GM12874 (cell line): ENCODE measurements at regions not wholly inside any gene's neighbourhood (a gene's known extent, or its start where the extent isn't known, plus 50 kb on each side); places are given as distances from the start of the nearest gene placed in this dataset.

Source experiments
- CTCF ChIP-seq: IDR thresholded peaks from 2 replicates; pipeline ENCODE4 v1.5.1; 2011; ENCODE audit warnings: low read depth, mild to moderate bottlenecking, control low read depth, low read length, moderate library complexity; ENCODE audit not compliant: insufficient read depth

- no peak for TF ChIP-seq CTCF
These were observed 923.3 kb downstream of the FAT4 start for GRCh38 chr4:126238013-126238412.

- TF ChIP-seq CTCF, result no peak
These were observed 926.9 kb downstream of the FAT4 start for GRCh38 chr4:126241634-126242033.

- no peak for TF ChIP-seq CTCF
These were observed 928.1 kb downstream of the FAT4 start for GRCh38 chr4:126242679-126243390.

- TF ChIP-seq CTCF, result no peak
These were observed 932.7 kb downstream of the FAT4 start for GRCh38 chr4:126247409-126247808.

GRCh38 chr4:126250006-126250405 is 935.3 kb downstream of the FAT4 start:
- TF ChIP-seq CTCF, result no peak

GRCh38 chr4:126251169-126251568 is 936.4 kb downstream of the FAT4 start:
- TF ChIP-seq CTCF, result no peak

GRCh38 chr4:126262665-126263064 is 947.9 kb downstream of the FAT4 start:
- no peak for TF ChIP-seq CTCF
